H1 (cell line): ENCODE measurements at regions not wholly inside any gene's neighbourhood (a gene's known extent, or its start where the extent isn't known, plus 50 kb on each side); places are given as distances from the start of the nearest gene placed in this dataset.

ENCODE experiments used
- BACH1 ChIP-seq: IDR thresholded peaks from 2 replicates; pipeline ENCODE4 v1.6.1; 2012; ENCODE audit warnings: low read length, improper control_type of control experiment
- EZH2 ChIP-seq: fragments of 200-600 bp; sonication (generic); IDR thresholded peaks from 2 replicates; pipeline ENCODE4 v1.7.1; 2012; ENCODE audit warnings: low read depth, mild to moderate bottlenecking, moderate library complexity, low read length, inconsistent platforms; ENCODE audit not compliant: severe bottlenecking
- JUN ChIP-seq: IDR thresholded peaks from 2 replicates; pipeline ENCODE4 v1.6.1; 2011; ENCODE audit warnings: low read depth, mild to moderate bottlenecking, improper control_type of control experiment, low read length
- MAFK ChIP-seq: IDR thresholded peaks from 2 replicates; pipeline ENCODE4 v1.6.1; 2012; ENCODE audit warnings: low read depth, mild to moderate bottlenecking, improper control_type of control experiment, low read length
- SP2 ChIP-seq: IDR thresholded peaks from 2 replicates; pipeline ENCODE4 v1.6.1; 2012; ENCODE audit warnings: mild to moderate bottlenecking, low read length, inconsistent platforms
- TF ChIP-seq, protein P1 (sequence below): IDR thresholded peaks from 2 replicates; pipeline ENCODE4 v1.6.1; 2011; ENCODE audit warnings: low read length, improper control_type of control experiment

DNA sequence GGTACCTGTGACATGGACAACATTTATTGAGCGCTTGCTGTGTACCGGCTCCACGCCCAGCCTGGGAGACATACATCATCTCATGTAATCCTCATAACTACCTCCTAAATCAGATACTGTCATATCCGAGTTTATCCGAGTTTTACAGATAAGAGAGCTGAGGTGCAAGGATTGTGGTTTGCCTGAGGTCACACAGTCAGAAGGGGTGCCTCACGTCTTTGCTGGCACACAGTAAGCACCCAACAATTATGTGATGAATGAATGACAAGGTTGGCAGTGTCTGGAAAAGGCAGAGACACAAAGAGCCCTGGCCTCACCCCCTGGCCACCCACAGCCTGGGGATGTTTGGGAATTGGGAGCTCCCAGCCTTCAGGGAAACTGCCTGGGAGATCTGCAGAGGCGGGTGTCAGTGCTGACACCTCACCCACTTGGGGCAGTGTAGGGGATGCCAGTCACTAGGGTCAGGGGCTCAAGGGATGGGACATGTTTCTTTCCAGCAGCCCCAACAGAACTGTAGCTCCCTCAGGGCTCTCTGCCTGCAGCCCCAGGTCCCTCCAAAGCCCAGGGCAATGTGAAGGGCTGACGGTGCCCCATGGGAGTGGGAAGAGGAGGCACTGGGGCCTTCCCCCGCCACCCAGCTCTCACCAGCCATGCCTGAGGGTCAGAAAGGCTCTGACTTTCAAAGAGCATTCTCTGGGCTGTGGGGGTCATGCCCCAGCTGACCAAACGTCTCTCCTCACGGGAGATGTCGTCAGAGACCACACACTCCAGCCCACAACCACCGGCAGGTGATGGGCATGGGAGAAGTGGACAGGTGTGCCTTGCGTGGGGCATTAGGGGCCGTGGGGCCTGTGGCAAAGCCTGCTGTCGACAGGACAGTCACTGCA lies 157.5 kb downstream of the ZFP36L2 start (continued):
- TF ChIP-seq MAFK = no peak
- TF ChIP-seq JUN = no peak
- TF ChIP-seq, protein P1, sequence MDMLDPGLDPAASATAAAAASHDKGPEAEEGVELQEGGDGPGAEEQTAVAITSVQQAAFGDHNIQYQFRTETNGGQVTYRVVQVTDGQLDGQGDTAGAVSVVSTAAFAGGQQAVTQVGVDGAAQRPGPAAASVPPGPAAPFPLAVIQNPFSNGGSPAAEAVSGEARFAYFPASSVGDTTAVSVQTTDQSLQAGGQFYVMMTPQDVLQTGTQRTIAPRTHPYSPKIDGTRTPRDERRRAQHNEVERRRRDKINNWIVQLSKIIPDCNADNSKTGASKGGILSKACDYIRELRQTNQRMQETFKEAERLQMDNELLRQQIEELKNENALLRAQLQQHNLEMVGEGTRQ = no peak
- no peak for TF ChIP-seq SP2
- no peak for TF ChIP-seq EZH2
- TF ChIP-seq BACH1 = no peak
